GM06990 (cell line): ENCODE measurements at regions not wholly inside any gene's neighbourhood (a gene's known extent, or its start where the extent isn't known, plus 50 kb on each side); places are given as distances from the start of the nearest gene placed in this dataset.
A peak's percentile ranks its signal among the peaks of the same experiment; 100 is the strongest.

Experiments used
- DNase-seq: peaks from one replicate; pipeline ENCODE4 v3.0.0-alpha.2; 2011; ENCODE audit not compliant: insufficient read length; ENCODE audit errors: extremely low read depth
- H3K27me3 ChIP-seq: replicated peaks from 2 replicates; pipeline ENCODE4 v1.6.0; 2011; ENCODE audit warnings: low read length; ENCODE audit not compliant: control insufficient read depth, insufficient read depth
- H3K36me3 ChIP-seq: 2 replicates; pipeline ENCODE4 v1.5.1; 2011; ENCODE audit warnings: low read length; ENCODE audit not compliant: control insufficient read depth, insufficient read depth
- H3K4me3 ChIP-seq: replicated peaks from 2 replicates; pipeline ENCODE4 v1.5.1; 2011; ENCODE audit warnings: low read depth, mild to moderate bottlenecking, control low read depth, low read length
- TF ChIP-seq, protein P1 (sequence below): IDR thresholded peaks from 2 replicates; pipeline ENCODE4 v1.5.1; 2011; ENCODE audit warnings: low read length, control low read depth, mild to moderate bottlenecking, inconsistent platforms; ENCODE audit not compliant: insufficient read depth, poor library complexity, severe bottlenecking

DNA sequence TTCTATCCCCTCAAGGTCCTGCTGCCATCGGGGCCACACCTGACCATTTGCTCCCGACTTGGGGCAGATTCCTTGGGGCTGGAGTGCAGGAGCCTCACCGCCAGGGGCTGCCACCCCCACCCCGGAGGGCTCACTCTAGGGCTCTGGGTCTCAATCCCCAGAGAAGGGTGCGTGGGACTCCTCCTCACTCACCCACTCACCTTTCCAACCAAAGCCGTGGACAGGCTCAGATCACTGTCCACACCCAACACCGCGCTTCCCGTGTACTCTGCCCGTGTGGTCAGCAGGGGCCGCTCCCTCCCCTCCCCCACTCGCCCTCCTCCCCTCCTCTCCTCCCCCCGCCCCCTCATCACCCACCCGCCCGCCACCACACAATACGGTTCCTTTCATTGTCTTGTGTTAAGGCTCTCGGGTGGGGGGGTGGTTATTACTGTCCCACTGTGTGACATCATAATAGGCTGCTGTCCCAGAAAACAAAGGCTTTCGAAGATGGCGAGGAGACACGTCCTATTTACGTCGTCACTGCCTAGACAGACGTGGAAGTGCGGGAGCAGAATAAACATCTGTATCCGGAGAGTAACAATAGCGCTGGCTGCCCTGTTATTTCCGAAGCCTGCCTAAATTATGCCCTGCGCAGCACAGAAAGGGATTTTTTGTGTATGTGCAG, 85.8 kb downstream of the YTHDF1 start:
- no peak overlapping the region for H3K4me3 ChIP-seq
- TF ChIP-seq, protein P1, sequence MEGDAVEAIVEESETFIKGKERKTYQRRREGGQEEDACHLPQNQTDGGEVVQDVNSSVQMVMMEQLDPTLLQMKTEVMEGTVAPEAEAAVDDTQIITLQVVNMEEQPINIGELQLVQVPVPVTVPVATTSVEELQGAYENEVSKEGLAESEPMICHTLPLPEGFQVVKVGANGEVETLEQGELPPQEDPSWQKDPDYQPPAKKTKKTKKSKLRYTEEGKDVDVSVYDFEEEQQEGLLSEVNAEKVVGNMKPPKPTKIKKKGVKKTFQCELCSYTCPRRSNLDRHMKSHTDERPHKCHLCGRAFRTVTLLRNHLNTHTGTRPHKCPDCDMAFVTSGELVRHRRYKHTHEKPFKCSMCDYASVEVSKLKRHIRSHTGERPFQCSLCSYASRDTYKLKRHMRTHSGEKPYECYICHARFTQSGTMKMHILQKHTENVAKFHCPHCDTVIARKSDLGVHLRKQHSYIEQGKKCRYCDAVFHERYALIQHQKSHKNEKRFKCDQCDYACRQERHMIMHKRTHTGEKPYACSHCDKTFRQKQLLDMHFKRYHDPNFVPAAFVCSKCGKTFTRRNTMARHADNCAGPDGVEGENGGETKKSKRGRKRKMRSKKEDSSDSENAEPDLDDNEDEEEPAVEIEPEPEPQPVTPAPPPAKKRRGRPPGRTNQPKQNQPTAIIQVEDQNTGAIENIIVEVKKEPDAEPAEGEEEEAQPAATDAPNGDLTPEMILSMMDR = peak; percentile 1
- H3K36me3 ChIP-seq = no peaks in the 10 kb centered on the region
- DNase-seq = no peak
- H3K27me3 ChIP-seq = no peaks in the 10 kb centered on the region; the same call in 1 of the 2 replicates

DNA sequence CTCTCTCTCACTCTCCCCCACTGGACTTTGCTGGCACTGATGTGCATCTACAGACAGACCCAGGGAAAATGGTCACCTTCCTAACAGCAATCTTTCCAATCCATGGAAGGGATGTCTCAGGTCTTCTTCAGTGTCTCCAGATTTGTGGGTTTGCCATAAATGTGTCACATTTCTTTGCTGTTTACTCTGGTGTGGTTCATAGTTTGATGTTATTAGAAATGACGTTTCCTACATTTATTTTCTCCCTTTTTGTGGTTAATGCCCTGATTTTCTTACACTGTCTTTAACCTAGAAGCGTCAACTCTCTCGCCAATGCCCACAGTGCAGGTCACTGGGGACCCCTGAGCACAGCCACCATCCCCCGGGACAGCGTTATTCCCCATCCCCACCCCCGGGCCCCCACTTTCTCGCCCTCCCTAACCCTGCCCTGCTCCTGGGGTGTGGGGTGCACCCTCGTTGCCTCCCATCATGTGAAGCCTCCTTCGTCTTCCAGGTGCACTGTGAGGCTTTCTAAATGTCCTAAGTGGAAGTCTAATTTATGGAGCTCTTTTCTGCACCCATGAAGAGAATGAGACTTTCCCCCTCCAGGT, 86.5 kb downstream of the YTHDF1 start:
- Histone ChIP-seq H3K27me3 (no peaks in the 10 kb centered on the region; the same call in 1 of the 2 replicates), H3K36me3 (no peaks in the 10 kb centered on the region), H3K4me3 (no peak overlapping the region)
- TF ChIP-seq, protein P1 = no peak
- DNase-seq = no peak

DNA sequence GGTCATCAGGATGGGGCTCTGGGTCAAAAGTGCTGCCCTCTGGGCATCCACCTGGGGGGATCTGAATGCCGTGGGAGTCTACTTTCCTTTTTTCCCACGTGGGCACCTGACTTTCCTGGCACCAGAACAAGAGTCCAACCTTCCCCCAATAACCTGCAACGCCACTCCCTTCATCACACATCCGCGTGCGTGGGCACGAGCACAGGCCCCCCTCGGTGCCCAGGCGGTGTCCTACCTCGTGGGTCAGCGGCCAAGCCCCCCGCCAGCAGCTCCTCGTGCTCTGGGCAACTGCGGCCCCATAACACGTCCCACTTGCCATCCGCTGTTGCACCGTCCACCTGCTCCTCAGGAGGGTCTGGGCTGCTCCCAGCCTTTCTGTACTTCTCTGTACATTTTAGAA, 87.0 kb downstream of the YTHDF1 start:
- H3K4me3 ChIP-seq = no peak overlapping the region
- no peaks in the 10 kb centered on the region for H3K36me3 ChIP-seq
- TF ChIP-seq, protein P1 = no peak
- no peaks in the 10 kb centered on the region; the same call in 1 of the 2 replicates for H3K27me3 ChIP-seq
- DNase-seq = no peak

DNA sequence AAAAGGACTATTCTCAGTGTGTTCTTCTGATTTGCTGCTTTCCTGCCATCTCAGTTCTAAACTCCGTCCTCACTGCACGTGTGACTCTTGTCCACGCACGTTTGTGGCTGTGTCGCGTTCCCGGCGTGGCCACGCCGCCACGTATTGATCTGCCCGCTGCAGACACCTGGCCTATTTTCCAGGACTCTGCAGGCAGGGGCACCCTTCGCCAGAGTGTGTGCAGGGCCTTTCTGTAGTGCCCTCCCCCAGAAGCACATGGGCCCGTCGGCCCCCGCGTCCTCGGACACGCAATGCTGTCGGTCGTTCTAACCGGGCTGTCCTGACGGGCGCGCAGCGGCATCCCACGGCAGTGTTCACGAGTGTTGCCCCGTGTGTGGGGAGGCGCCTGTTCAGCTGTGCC, 87.6 kb downstream of the YTHDF1 start:
- no peaks in the 10 kb centered on the region for H3K36me3 ChIP-seq
- H3K4me3 ChIP-seq = no peak overlapping the region
- DNase-seq = no peak
- TF ChIP-seq, protein P1 = no peak
- H3K27me3 ChIP-seq = no peaks in the 10 kb centered on the region; the same call in 1 of the 2 replicates

DNA sequence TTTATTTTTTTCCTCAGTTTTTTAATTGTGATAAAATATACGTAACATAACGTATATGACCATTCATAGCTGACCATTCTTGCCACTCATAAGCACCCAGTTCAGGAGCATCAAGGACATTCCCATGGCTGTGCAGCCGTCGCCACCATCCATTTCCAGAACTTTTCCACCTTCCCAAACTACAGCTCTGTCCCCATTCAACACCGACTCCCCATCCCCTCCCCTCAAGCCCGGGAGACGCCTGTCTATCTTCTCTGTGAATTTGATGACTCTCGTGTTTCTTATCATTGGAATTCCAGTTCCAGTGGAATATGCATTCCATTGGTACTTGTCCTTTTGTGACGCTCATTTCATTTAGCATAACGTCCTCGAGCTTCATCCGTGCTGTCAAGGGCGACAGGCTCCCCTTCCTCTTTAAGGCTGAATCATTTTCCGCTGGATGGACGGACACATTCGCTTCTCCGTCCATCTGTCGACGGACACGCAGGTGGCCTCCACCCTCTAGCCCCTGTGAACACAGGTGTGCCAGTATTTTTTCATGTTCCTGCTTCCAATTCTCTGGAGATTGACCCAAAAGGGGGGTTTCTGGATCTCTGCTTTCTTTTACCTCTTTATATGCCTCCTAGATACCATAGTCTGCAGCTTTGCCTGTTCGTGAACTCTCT, 88.1 kb downstream of the YTHDF1 start:
- Histone ChIP-seq H3K4me3 (no peak overlapping the region), H3K27me3 (no peaks in the 10 kb centered on the region; the same call in 1 of the 2 replicates), H3K36me3 (no peaks in the 10 kb centered on the region)
- TF ChIP-seq, protein P1 = no peak
- no peak for DNase-seq
